HEK293 (cell line): ENCODE measurements at regions not wholly inside any gene's neighbourhood (a gene's known extent, or its start where the extent isn't known, plus 50 kb on each side); places are given as distances from the start of the nearest gene placed in this dataset.

Experiments
- MYNN ChIP-seq: fragments of 450-650 bp; formaldehyde crosslinking; IDR thresholded peaks from 2 replicates; pipeline ENCODE4 v1.5.1; 2016; ENCODE audit warnings: missing biosample characterization, missing genetic modification characterization, borderline replicate concordance
- ZBTB11 ChIP-seq: fragments of 450-650 bp; formaldehyde crosslinking; conservative IDR thresholded peaks from 2 replicates; pipeline ENCODE4 v1.5.1; 2016; ENCODE audit warnings: low read depth, missing biosample characterization, missing genetic modification characterization
- ZEB2 ChIP-seq: fragments of 450-650 bp; formaldehyde crosslinking; IDR thresholded peaks from 2 replicates; pipeline ENCODE4 v1.5.1; 2016; ENCODE audit warnings: missing biosample characterization, missing genetic modification characterization
- TF ChIP-seq, protein P1 (sequence below): fragments of 450-650 bp; formaldehyde crosslinking; IDR thresholded peaks from 2 replicates; pipeline ENCODE4 v1.5.1; 2016; ENCODE audit warnings: missing biosample characterization, missing genetic modification characterization
- TF ChIP-seq, protein P2 (sequence below): fragments of 450-650 bp; formaldehyde crosslinking; IDR thresholded peaks from 2 replicates; pipeline ENCODE4 v1.5.1; 2016; ENCODE audit warnings: missing biosample characterization, missing genetic modification characterization

DNA sequence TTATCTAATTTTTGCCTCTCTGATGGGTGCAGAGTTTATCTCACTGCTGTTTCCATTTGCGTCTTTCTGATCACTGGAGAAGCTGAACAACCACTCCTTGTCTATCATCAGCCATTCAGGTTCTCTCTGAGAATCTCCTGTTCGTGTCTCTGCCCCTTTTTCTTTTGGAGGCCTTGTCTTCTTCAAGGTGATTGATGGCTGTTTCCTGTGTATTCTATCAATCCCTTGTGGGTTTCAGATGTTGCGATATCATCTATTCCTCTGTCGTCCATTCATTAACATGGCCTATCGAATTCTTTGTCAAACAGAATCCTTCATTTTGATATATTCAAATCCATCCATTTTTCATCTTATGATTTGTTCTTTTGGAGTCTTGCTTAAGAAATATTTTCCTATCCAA is 100.3 kb downstream of the FAM53A start:
- TF ChIP-seq ZEB2 (tag by site-specific recombination) = no peak
- TF ChIP-seq, protein P1, sequence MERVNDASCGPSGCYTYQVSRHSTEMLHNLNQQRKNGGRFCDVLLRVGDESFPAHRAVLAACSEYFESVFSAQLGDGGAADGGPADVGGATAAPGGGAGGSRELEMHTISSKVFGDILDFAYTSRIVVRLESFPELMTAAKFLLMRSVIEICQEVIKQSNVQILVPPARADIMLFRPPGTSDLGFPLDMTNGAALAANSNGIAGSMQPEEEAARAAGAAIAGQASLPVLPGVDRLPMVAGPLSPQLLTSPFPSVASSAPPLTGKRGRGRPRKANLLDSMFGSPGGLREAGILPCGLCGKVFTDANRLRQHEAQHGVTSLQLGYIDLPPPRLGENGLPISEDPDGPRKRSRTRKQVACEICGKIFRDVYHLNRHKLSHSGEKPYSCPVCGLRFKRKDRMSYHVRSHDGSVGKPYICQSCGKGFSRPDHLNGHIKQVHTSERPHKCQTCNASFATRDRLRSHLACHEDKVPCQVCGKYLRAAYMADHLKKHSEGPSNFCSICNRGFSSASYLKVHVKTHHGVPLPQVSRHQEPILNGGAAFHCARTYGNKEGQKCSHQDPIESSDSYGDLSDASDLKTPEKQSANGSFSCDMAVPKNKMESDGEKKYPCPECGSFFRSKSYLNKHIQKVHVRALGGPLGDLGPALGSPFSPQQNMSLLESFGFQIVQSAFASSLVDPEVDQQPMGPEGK (tag by site-specific recombination) = no peak
- TF ChIP-seq, protein P2, sequence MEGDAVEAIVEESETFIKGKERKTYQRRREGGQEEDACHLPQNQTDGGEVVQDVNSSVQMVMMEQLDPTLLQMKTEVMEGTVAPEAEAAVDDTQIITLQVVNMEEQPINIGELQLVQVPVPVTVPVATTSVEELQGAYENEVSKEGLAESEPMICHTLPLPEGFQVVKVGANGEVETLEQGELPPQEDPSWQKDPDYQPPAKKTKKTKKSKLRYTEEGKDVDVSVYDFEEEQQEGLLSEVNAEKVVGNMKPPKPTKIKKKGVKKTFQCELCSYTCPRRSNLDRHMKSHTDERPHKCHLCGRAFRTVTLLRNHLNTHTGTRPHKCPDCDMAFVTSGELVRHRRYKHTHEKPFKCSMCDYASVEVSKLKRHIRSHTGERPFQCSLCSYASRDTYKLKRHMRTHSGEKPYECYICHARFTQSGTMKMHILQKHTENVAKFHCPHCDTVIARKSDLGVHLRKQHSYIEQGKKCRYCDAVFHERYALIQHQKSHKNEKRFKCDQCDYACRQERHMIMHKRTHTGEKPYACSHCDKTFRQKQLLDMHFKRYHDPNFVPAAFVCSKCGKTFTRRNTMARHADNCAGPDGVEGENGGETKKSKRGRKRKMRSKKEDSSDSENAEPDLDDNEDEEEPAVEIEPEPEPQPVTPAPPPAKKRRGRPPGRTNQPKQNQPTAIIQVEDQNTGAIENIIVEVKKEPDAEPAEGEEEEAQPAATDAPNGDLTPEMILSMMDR (tag by site-specific recombination) = no peak
- TF ChIP-seq MYNN (tag by site-specific recombination) = no peak
- no peak for TF ChIP-seq ZBTB11 (tag by site-specific recombination)
